Ovary (tissue), 3 donors: ENCODE measurements at regions not wholly inside any gene's neighbourhood (a gene's known extent, or its start where the extent isn't known, plus 50 kb on each side); places are given as distances from the start of the nearest gene placed in this dataset.

ENCODE experiments used
- CTCF ChIP-seq, 3 donors: fragments of 450-650 bp in 2 of 3; fragments of 200-600 bp in 1 of 3; IDR thresholded peaks; one replicate each; pipeline versions ENCODE4 v1.5.1 to v1.8.0; 2016 to 2022; ENCODE audit warnings: antibody characterized with exemption in 3 of 3, mild to moderate bottlenecking in 1 of 3
- EP300 ChIP-seq: sonication (generic); formaldehyde crosslinking; IDR thresholded peaks from one replicate; pipeline ENCODE4 v1.6.1; 2017; ENCODE audit warnings: antibody characterized with exemption
- POLR2A ChIP-seq: fragments of 450-650 bp; IDR thresholded peaks from one replicate; pipeline ENCODE4 v1.6.1; 2017; ENCODE audit warnings: antibody characterized with exemption, mild to moderate bottlenecking, moderate library complexity
- donor health status: DM: no; HTN: no; CAD: no.

GRCh38 chr3:25150199-25150598, 277.9 kb upstream of the RARB start:
- no peak for TF ChIP-seq POLR2A
- no peak for TF ChIP-seq CTCF (IDR thresholded peaks at IDR 0.05)
- TF ChIP-seq EP300: no peak
